ENCODE measurements at regions not wholly inside any gene's neighbourhood (a gene's known extent, or its start where the extent isn't known, plus 50 kb on each side); places are given as distances from the start of the nearest gene placed in this dataset.

GRCh38 chr9:19969721-19970120, 180.9 kb upstream of the SLC24A2 start:
- dilution Hi-C loops (cut with MboI; ENCODE audit: extremely low pct_ligation_motif_present, low sequenced_read_pairs) = no loop called here
- Histone ChIP-seq H3K4me2 (ENCODE audit: insufficient read depth, low read length) (no peak overlapping the region), H3K27ac (ENCODE audit: insufficient read depth, low read depth, low read length) (no peak overlapping the region), H4K20me1 (replicated peaks; ENCODE audit: control insufficient read depth, extremely low read depth, insufficient read depth, low read length) (no peaks in the 10 kb centered on the region), H3K4me1 (ENCODE audit: control insufficient read depth, extremely low read depth, insufficient read depth, low read length) (no peaks in the 10 kb centered on the region), H2AFZ (ENCODE audit: low read depth, low read length) (no peak overlapping the region), H3K36me3 (ENCODE audit: control insufficient read depth in 2 of 2, extremely low read depth in 1 of 2, insufficient read depth in 2 of 2, low read length in 2 of 2) (no peaks in the 10 kb centered on the region), H3K9ac (replicated peaks; ENCODE audit: extremely low read depth, insufficient read depth, low read length) (no peak overlapping the region), H3K9me3 (replicated peaks; ENCODE audit: control insufficient read depth, insufficient read depth, low read length) (no peaks in the 10 kb centered on the region), H3K4me3 (replicated peaks in 1 of 3; ENCODE audit: insufficient read depth in 1 of 3, low read depth in 1 of 3, low read length in 3 of 3) (no peak overlapping the region), H3K9me1 (replicated peaks; ENCODE audit: control insufficient read depth, extremely low read depth, insufficient read depth, low read length) (no peaks in the 10 kb centered on the region), H3K27me3 (ENCODE audit: control insufficient read depth in 2 of 2, insufficient read depth in 2 of 2, low read length in 2 of 2) (no peaks in the 10 kb centered on the region), H3K79me2 (ENCODE audit: control insufficient read depth, insufficient read depth, low read length) (no peaks in the 10 kb centered on the region)
- ChIA-PET CTCF (interaction anchor here (0.6 kb wide), 1 partner anchor 95 kb away, joined by 5 read pairs; no protein-coding TSS in a partner anchor), POLR2A (no interaction called here)
- no peak for FAIRE-seq
- BruUV-seq (replicated peaks) = no TSS peak
- no peak for TF ChIP-seq POLR2A (IDR thresholded peaks at IDR 0.05; ENCODE audit: low read depth, low read length)
- TF ChIP-seq, protein P1, sequence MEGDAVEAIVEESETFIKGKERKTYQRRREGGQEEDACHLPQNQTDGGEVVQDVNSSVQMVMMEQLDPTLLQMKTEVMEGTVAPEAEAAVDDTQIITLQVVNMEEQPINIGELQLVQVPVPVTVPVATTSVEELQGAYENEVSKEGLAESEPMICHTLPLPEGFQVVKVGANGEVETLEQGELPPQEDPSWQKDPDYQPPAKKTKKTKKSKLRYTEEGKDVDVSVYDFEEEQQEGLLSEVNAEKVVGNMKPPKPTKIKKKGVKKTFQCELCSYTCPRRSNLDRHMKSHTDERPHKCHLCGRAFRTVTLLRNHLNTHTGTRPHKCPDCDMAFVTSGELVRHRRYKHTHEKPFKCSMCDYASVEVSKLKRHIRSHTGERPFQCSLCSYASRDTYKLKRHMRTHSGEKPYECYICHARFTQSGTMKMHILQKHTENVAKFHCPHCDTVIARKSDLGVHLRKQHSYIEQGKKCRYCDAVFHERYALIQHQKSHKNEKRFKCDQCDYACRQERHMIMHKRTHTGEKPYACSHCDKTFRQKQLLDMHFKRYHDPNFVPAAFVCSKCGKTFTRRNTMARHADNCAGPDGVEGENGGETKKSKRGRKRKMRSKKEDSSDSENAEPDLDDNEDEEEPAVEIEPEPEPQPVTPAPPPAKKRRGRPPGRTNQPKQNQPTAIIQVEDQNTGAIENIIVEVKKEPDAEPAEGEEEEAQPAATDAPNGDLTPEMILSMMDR (IDR thresholded peaks at IDR 0.05; ENCODE audit: extremely low read depth in 1 of 2, insufficient read depth in 1 of 2, low read depth in 1 of 2, low read length in 2 of 2) = no peak
- no peak for TF ChIP-seq EZH2 (IDR thresholded peaks at IDR 0.05; ENCODE audit: borderline replicate concordance, low read depth, low read length, severe bottlenecking)
- TF ChIP-seq FOS (IDR thresholded peaks at IDR 0.05; ENCODE audit: borderline replicate concordance, insufficient read depth, low read length) = no peak
- TF ChIP-seq MYC (IDR thresholded peaks at IDR 0.05; ENCODE audit: low read depth, low read length) = no peak
- no peak for TF ChIP-seq JUN (IDR thresholded peaks at IDR 0.05; ENCODE audit: borderline replicate concordance, insufficient read depth, insufficient read length, low read depth)
- no peak for TF ChIP-seq GATA2 (IDR thresholded peaks at IDR 0.05; ENCODE audit: insufficient read depth, insufficient read length, low read depth, low read length)
- TF ChIP-seq POLR2AphosphoS5 (IDR thresholded peaks at IDR 0.05; ENCODE audit: insufficient read depth, low read depth, low read length) = no peak
- TF ChIP-seq MAX (IDR thresholded peaks at IDR 0.05; ENCODE audit: insufficient read depth, insufficient read length) = no peak
- no peak for DNase-seq (ENCODE audit: low read depth, low spot score)
- intact Hi-C loops (cut with micrococcal nuclease) = loop anchor here (10.0 kb wide), 1 partner anchor 165 kb away; no protein-coding TSS in a partner anchor

All from endothelial cell of umbilical vein (primary cell).